Liver (tissue), 7 donors: ENCODE measurements at regions not wholly inside any gene's neighbourhood (a gene's known extent, or its start where the extent isn't known, plus 50 kb on each side); places are given as distances from the start of the nearest gene placed in this dataset.
"Not testable (repeated sequence)": the region's sequence is repeated elsewhere in the genome, so short reads cannot be mapped to it uniquely, and the experiment has no call there.

ENCODE experiments used
- DNase-seq: peaks from one replicate; pipeline ENCODE4 v3.0.0-alpha.2; 2017; ENCODE audit warnings: low spot score
- H3K27ac ChIP-seq, 2 donors: one replicate each; pipeline ENCODE4 v1.7.0; 2013; ENCODE audit warnings: inconsistent platforms in 2 of 2, low read length in 2 of 2, control low read depth in 1 of 2, low read depth in 1 of 2, mild to moderate bottlenecking in 1 of 2
- H3K27me3 ChIP-seq, 4 donors: one replicate each; pipeline versions ENCODE4 v1.6.1 to v1.7.0; 2013; ENCODE audit warnings: low read length in 3 of 4, inconsistent platforms in 1 of 4, mild to moderate bottlenecking in 1 of 4, moderate library complexity in 1 of 4; ENCODE audit not compliant: control insufficient read depth in 4 of 4, insufficient read depth in 4 of 4
- H3K36me3 ChIP-seq, 4 donors: one replicate each; pipeline versions ENCODE4 v1.6.1 to v1.7.0; 2013; ENCODE audit warnings: low read length in 3 of 4, mild to moderate bottlenecking in 3 of 4, low read depth in 1 of 4, moderate library complexity in 1 of 4; ENCODE audit not compliant: control insufficient read depth in 4 of 4, insufficient read depth in 3 of 4
- H3K4me1 ChIP-seq, 4 donors: one replicate each; pipeline versions ENCODE4 v1.6.1 to v1.7.0; 2013; ENCODE audit warnings: low read length in 3 of 4, mild to moderate bottlenecking in 3 of 4, moderate library complexity in 1 of 4; ENCODE audit not compliant: control insufficient read depth in 4 of 4, insufficient read depth in 4 of 4
- H3K4me3 ChIP-seq, 3 donors: one replicate each; pipeline versions ENCODE4 v1.6.1 to v1.7.0; 2013; ENCODE audit warnings: low read length in 3 of 3, control low read depth in 1 of 3, low read depth in 1 of 3, mild to moderate bottlenecking in 1 of 3
- H3K9ac ChIP-seq, 2 donors: one replicate each; pipeline ENCODE4 v1.7.0; 2013; ENCODE audit warnings: low read length in 2 of 2, mild to moderate bottlenecking in 2 of 2, moderate library complexity in 2 of 2, control low read depth in 1 of 2, low read depth in 1 of 2
- H3K9me3 ChIP-seq, 4 donors: one replicate each; pipeline versions ENCODE4 v1.6.1 to v1.7.0; 2013; ENCODE audit warnings: low read length in 3 of 4; ENCODE audit not compliant: control insufficient read depth in 4 of 4
- ATF3 ChIP-seq: IDR thresholded peaks from 2 replicates; pipeline ENCODE4 v1.6.1; 2016; ENCODE audit warnings: antibody characterized with exemption
- EGR1 ChIP-seq, 2 donors: IDR thresholded peaks; 2 replicates each; pipeline ENCODE4 v1.6.1; 2016 to 2018; ENCODE audit warnings: antibody characterized with exemption in 2 of 2, low read depth in 2 of 2
- FOXA2 ChIP-seq: IDR thresholded peaks from 2 replicates; pipeline ENCODE4 v1.6.1; 2016; ENCODE audit warnings: antibody characterized with exemption
- GABPA ChIP-seq, 2 donors: IDR thresholded peaks in 1 of 2; conservative IDR thresholded peaks in 1 of 2; 2 replicates each; pipeline ENCODE4 v1.6.1; 2016; ENCODE audit warnings: antibody characterized with exemption in 2 of 2, mild to moderate bottlenecking in 1 of 2, moderate library complexity in 1 of 2
- HNF4A ChIP-seq, 2 donors: conservative IDR thresholded peaks; 2 replicates each; pipeline ENCODE4 v1.6.1; 2016; ENCODE audit warnings: antibody characterized with exemption in 2 of 2, mild to moderate bottlenecking in 2 of 2
- HNF4G ChIP-seq: IDR thresholded peaks from 2 replicates; pipeline ENCODE4 v1.6.1; 2016; ENCODE audit warnings: antibody characterized with exemption
- JUND ChIP-seq, 2 donors: IDR thresholded peaks; 2 replicates each; pipeline ENCODE4 v1.6.1; 2016; ENCODE audit warnings: antibody characterized with exemption in 2 of 2
- MAX ChIP-seq: IDR thresholded peaks from 2 replicates; pipeline ENCODE4 v1.6.1; 2016; ENCODE audit warnings: antibody characterized with exemption
- RAD21 ChIP-seq, 2 donors: IDR thresholded peaks; 2 replicates each; pipeline ENCODE4 v1.6.1; 2016; ENCODE audit warnings: antibody characterized with exemption in 2 of 2, mild to moderate bottlenecking in 2 of 2
- RXRA ChIP-seq, 2 donors: IDR thresholded peaks; 2 replicates each; pipeline ENCODE4 v1.6.1; 2017 to 2018; ENCODE audit warnings: antibody characterized with exemption in 2 of 2, mild to moderate bottlenecking in 1 of 2
- SP1 ChIP-seq: IDR thresholded peaks from 2 replicates; pipeline ENCODE4 v1.6.1; 2018; ENCODE audit warnings: antibody characterized with exemption, mild to moderate bottlenecking
- TAF1 ChIP-seq: conservative IDR thresholded peaks from 2 replicates; pipeline ENCODE4 v1.6.1; 2016; ENCODE audit warnings: antibody characterized with exemption, mild to moderate bottlenecking
- YY1 ChIP-seq: IDR thresholded peaks from 2 replicates; pipeline ENCODE4 v1.6.1; 2016; ENCODE audit warnings: antibody characterized with exemption, mild to moderate bottlenecking
- ZBTB33 ChIP-seq: IDR thresholded peaks from 2 replicates; pipeline ENCODE4 v1.6.1; 2016; ENCODE audit warnings: antibody characterized with exemption
- WGBS: extraction: QIAGEN DNeasy Blood & Tissue Kit; methylation state at CpG from one replicate; pipeline ENCODE4 v1.1.7; 2013; 5-methylcytosine and 5-hydroxymethylcytosine counted together
- donor health status: healthy.
- donor health status: healthy.
- donor health status: healthy.
- donor health status: healthy.

- 74% methylated on average over 5 of the region's 5 CpGs for WGBS
Observed at GRCh38 chr2:234879671-234880455, 72.0 kb upstream of the SH3BP4 start.

GRCh38 chr2:234876621-234877020, 75.2 kb upstream of the SH3BP4 start:
- not testable (repeated sequence) for H3K9me3 ChIP-seq, H3K4me3 ChIP-seq, DNase-seq, H3K27ac ChIP-seq, H3K9ac ChIP-seq, H3K36me3 ChIP-seq, H3K27me3 ChIP-seq
- peaks cover 10 to 56% (median 45%) of the 10 kb centered on the region in 4 donors for H3K4me1 ChIP-seq
- 99% methylated on average over 2 of the region's 2 CpGs for WGBS

More at GRCh38 chr2:234879671-234880455, 72.0 kb upstream of the SH3BP4 start:
- H3K4me1 ChIP-seq = peaks cover 2 to 37% (median 25%) of the 10 kb centered on the region in 4 donors
- TF ChIP-seq YY1 = no peak
- peak overlapping the region in 1 of 2 donors; percentile 34 for H3K9ac ChIP-seq
- DNase-seq = no peak
- no peaks in the 10 kb centered on the region for H3K9me3 ChIP-seq
- no peaks in the 10 kb centered on the region for H3K27me3 ChIP-seq
- H3K27ac ChIP-seq = peak overlapping the region; percentile 64 to 66
- H3K4me3 ChIP-seq = no peak overlapping the region
- H3K36me3 ChIP-seq = no peaks in the 10 kb centered on the region

- H3K36me3 ChIP-seq = no peaks in the 10 kb centered on the region
- H3K27me3 ChIP-seq = no peaks in the 10 kb centered on the region
- WGBS = 50% methylated on average over 10 of the region's 10 CpGs
- no peak for DNase-seq
- peaks cover 8 to 56% (median 42%) of the 10 kb centered on the region in 4 donors for H3K4me1 ChIP-seq
- peak overlapping the region; percentile 42 to 74 for H3K9ac ChIP-seq
- H3K27ac ChIP-seq = peak overlapping the region; percentile 78 to 92
- TF ChIP-seq HNF4A (conservative IDR thresholded peaks at IDR 0.05) = peak; percentile 71 to 76
- TF ChIP-seq HNF4G = no peak
- TF ChIP-seq YY1 = peak; percentile 1
- no peak for TF ChIP-seq GABPA (IDR thresholded peaks at IDR 0.05 in 1 of 2, conservative IDR thresholded peaks at IDR 0.05 in 1 of 2)
- TF ChIP-seq ZBTB33 = peak; percentile 50
- peak in 1 of 2 donors; percentile 63 for TF ChIP-seq JUND (IDR thresholded peaks at IDR 0.05)
- TF ChIP-seq SP1 = peak; percentile 48
- TF ChIP-seq MAX = peak; percentile 33
- TF ChIP-seq TAF1 = no peak
- no peak for TF ChIP-seq EGR1 (IDR thresholded peaks at IDR 0.05; ENCODE audit: low read depth in 2 of 2)
- peak; percentile 39 to 75 for TF ChIP-seq RXRA (IDR thresholded peaks at IDR 0.05)
- peak; percentile 25 to 55 for TF ChIP-seq RAD21 (IDR thresholded peaks at IDR 0.05)
- no peak for TF ChIP-seq ATF3
- TF ChIP-seq FOXA2 = peak; percentile 30
- H3K4me3 ChIP-seq = no peak overlapping the region
- H3K9me3 ChIP-seq = no peaks in the 10 kb centered on the region
Observed at GRCh38 chr2:234874347-234875046, 77.3 kb upstream of the SH3BP4 start.
